Esophagus squamous epithelium (tissue), 4 donors: ENCODE measurements at regions not wholly inside any gene's neighbourhood (a gene's known extent, or its start where the extent isn't known, plus 50 kb on each side); places are given as distances from the start of the nearest gene placed in this dataset.

Experiments used
- CTCF ChIP-seq, 6 experiments: fragments of 450-650 bp in 4 of 6; fragments of 200-600 bp in 2 of 6; sonication (generic) in 2 of 6; IDR thresholded peaks; one replicate each; pipeline ENCODE4 v1.5.1; 2016 to 2019; ENCODE audit warnings: antibody characterized with exemption in 6 of 6, mild to moderate bottlenecking in 4 of 6, moderate library complexity in 4 of 6
- POLR2A ChIP-seq, 4 donors: fragments of 450-650 bp; IDR thresholded peaks; one replicate each; pipeline ENCODE4 v1.6.1; 2017; ENCODE audit warnings: antibody characterized with exemption in 4 of 4, mild to moderate bottlenecking in 4 of 4, moderate library complexity in 3 of 4

- TF ChIP-seq POLR2A (IDR thresholded peaks at IDR 0.05) = no peak
- no peak for TF ChIP-seq CTCF (IDR thresholded peaks at IDR 0.05)
These were observed 86.7 kb upstream of the TMCO5A start for GRCh38 chr15:37847776-37848175.
